B cell (primary cell): ENCODE measurements at regions not wholly inside any gene's neighbourhood (a gene's known extent, or its start where the extent isn't known, plus 50 kb on each side); places are given as distances from the start of the nearest gene placed in this dataset.

Source experiments
- EZH2 ChIP-seq: IDR thresholded peaks from 2 replicates; pipeline ENCODE4 v1.6.1; 2012; ENCODE audit warnings: borderline replicate concordance, low read depth, mild to moderate bottlenecking, moderate library complexity, low read length; ENCODE audit not compliant: insufficient read depth, poor library complexity, severe bottlenecking
- TF ChIP-seq, protein P1 (sequence below): fragments of 200-600 bp; IDR thresholded peaks from one replicate; pipeline ENCODE4 v1.8.0; 2022; ENCODE audit warnings: antibody characterized with exemption, mild to moderate bottlenecking

GRCh38 chr4:60296386-60296785 is 903.7 kb upstream of the ADGRL3 start:
- TF ChIP-seq, protein P1, sequence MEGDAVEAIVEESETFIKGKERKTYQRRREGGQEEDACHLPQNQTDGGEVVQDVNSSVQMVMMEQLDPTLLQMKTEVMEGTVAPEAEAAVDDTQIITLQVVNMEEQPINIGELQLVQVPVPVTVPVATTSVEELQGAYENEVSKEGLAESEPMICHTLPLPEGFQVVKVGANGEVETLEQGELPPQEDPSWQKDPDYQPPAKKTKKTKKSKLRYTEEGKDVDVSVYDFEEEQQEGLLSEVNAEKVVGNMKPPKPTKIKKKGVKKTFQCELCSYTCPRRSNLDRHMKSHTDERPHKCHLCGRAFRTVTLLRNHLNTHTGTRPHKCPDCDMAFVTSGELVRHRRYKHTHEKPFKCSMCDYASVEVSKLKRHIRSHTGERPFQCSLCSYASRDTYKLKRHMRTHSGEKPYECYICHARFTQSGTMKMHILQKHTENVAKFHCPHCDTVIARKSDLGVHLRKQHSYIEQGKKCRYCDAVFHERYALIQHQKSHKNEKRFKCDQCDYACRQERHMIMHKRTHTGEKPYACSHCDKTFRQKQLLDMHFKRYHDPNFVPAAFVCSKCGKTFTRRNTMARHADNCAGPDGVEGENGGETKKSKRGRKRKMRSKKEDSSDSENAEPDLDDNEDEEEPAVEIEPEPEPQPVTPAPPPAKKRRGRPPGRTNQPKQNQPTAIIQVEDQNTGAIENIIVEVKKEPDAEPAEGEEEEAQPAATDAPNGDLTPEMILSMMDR, result no peak
- no peak for TF ChIP-seq EZH2
